ENCODE measurements at regions not wholly inside any gene's neighbourhood (a gene's known extent, or its start where the extent isn't known, plus 50 kb on each side); places are given as distances from the start of the nearest gene placed in this dataset.

DNA sequence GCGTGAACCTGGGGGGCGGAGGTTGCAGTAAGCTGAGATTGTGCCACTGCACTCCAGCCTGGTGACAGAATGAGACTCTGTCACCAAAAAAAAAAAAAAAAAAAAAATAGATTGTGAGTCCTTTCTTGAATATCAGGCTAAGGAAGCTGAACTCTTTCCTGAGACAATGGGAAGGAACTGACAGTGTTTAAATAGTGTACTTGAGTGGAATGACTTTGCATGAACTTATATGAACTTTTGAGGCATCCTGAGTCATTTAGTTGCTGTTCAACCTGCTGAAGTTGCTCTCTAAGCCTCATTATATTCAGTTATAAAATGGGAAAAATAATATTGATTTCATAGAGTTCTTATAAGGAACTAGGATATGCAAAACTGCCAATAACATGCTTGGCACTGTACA, 79.3 kb upstream of the LIMCH1 start:
- H3K27me3 ChIP-seq (ENCODE audit: insufficient read depth in 3 of 3, low read length in 2 of 3), result no peaks in the 10 kb centered on the region
- ATAC-seq (peak in 2 of 4 donors; percentile 38 to 48), DNase-seq (no peak)
- H3K9me3 ChIP-seq, result no peaks in the 10 kb centered on the region
- H3K27ac ChIP-seq, result no peak overlapping the region
- no peak overlapping the region for H3K4me3 ChIP-seq
- intact Hi-C loops (cut with DNase I), result no loop called here
- WGBS, 3 donors, result 73 to 90% (median 80%) methylated on average over 2 of the region's 2 CpGs
- H3K4me1 ChIP-seq, result peaks cover 7% of the 10 kb centered on the region
- H3K36me3 ChIP-seq (ENCODE audit: insufficient read depth in 1 of 2, low read depth in 1 of 2), result no peaks in the 10 kb centered on the region
- TF ChIP-seq, protein P1, sequence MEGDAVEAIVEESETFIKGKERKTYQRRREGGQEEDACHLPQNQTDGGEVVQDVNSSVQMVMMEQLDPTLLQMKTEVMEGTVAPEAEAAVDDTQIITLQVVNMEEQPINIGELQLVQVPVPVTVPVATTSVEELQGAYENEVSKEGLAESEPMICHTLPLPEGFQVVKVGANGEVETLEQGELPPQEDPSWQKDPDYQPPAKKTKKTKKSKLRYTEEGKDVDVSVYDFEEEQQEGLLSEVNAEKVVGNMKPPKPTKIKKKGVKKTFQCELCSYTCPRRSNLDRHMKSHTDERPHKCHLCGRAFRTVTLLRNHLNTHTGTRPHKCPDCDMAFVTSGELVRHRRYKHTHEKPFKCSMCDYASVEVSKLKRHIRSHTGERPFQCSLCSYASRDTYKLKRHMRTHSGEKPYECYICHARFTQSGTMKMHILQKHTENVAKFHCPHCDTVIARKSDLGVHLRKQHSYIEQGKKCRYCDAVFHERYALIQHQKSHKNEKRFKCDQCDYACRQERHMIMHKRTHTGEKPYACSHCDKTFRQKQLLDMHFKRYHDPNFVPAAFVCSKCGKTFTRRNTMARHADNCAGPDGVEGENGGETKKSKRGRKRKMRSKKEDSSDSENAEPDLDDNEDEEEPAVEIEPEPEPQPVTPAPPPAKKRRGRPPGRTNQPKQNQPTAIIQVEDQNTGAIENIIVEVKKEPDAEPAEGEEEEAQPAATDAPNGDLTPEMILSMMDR (IDR thresholded peaks at IDR 0.05), result no peak

- Histone ChIP-seq H3K4me3 (no peak overlapping the region), H3K27me3 (ENCODE audit: insufficient read depth in 3 of 3, low read length in 2 of 3) (no peaks in the 10 kb centered on the region), H3K27ac (no peak overlapping the region), H3K36me3 (ENCODE audit: insufficient read depth in 1 of 2, low read depth in 1 of 2) (no peaks in the 10 kb centered on the region), H3K9me3 (no peaks in the 10 kb centered on the region), H3K4me1 (peaks cover 8% of the 10 kb centered on the region)
- no peak for ATAC-seq
- WGBS, 3 donors, result 64 to 75% (median 68%) methylated on average over 5 of the region's 5 CpGs
- intact Hi-C loops (cut with DNase I), result no loop called here
- TF ChIP-seq, protein P1 (IDR thresholded peaks at IDR 0.05), result no peak
- no peak for DNase-seq
Observed at GRCh38 chr4:41460641-41461040, 77.3 kb upstream of the LIMCH1 start.

DNA sequence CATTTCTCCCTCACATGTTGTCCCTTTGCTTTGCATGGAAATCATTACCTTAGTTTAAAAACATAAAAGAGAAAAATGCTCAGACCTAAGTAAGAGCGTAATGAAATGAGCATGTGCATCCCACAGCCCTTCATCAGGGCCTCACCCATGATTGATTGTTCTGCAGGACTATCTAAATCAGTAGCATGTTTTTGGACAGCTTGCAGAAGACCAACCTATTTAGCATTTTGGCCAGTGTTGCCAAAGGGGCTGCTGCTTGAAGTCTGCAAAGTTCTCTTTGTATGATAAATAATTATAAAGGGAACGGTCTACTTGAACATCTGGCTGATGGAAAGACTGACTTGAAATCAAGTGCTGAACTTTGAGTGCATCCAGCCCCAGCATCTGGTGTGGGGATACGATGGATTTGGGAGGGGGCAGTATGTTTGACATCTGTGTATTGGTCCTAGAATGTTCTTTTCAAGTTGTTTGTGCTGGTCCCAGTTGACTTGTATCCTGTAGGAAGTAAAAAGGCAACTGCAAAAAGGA, 76.1 kb upstream of the LIMCH1 start:
- ATAC-seq (no peak), DNase-seq (no peak)
- TF ChIP-seq, protein P1 (IDR thresholded peaks at IDR 0.05), result no peak
- 46 to 60% (median 47%) methylated on average over 3 of the region's 3 CpGs for WGBS, 3 donors
- Histone ChIP-seq H3K27ac (no peak overlapping the region), H3K4me3 (no peak overlapping the region), H3K4me1 (peaks cover 8% of the 10 kb centered on the region), H3K27me3 (ENCODE audit: insufficient read depth in 3 of 3, low read length in 2 of 3) (no peaks in the 10 kb centered on the region), H3K9me3 (no peaks in the 10 kb centered on the region), H3K36me3 (ENCODE audit: insufficient read depth in 1 of 2, low read depth in 1 of 2) (no peaks in the 10 kb centered on the region)
- intact Hi-C loops (cut with DNase I), result no loop called here

DNA sequence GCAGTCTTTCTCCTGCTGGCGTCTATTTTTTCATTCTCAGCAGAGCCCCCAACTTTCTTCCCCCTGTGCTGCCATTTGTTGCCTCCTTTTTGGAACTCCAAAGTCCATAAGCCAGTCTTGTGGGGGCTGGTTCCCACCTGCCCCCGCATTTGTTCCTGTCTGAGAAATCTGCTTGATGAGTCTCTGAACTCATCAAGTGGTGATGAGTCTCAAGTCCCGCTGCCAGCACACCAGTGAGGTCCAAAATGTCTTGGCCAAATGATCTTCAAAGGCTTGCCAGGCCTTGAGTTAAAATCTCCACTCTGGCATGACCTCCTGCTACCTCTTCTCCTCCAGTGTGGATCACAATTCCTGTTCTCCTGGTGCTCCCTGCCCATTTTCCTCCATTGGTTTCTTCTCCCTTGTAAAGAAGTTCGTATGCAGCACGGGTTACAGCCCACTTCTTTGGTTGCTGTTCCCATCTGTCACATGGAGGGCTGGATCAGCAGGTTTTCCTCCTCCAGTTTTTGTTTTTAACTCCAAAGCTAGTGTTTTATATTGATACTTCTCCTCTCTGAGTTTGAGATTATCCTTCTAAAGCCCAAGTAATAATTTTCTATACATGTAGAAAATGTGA, 72.7 kb upstream of the LIMCH1 start:
- H3K9me3 ChIP-seq, result no peaks in the 10 kb centered on the region
- H3K27me3 ChIP-seq (ENCODE audit: insufficient read depth in 3 of 3, low read length in 2 of 3), result no peaks in the 10 kb centered on the region
- H3K27ac ChIP-seq, result no peak overlapping the region
- H3K4me3 ChIP-seq, result no peak overlapping the region
- peak; percentile 21 to 72 for DNase-seq
- WGBS, 3 donors, result 38 to 75% (median 53%) methylated on average over 5 of the region's 5 CpGs
- H3K4me1 ChIP-seq, result peaks cover 19% of the 10 kb centered on the region
- intact Hi-C loops (cut with DNase I), result no loop called here
- TF ChIP-seq, protein P1 (IDR thresholded peaks at IDR 0.05), result no peak
- peak; percentile 17 to 82 (median 68) for ATAC-seq
- no peaks in the 10 kb centered on the region for H3K36me3 ChIP-seq (ENCODE audit: insufficient read depth in 1 of 2, low read depth in 1 of 2)

DNA sequence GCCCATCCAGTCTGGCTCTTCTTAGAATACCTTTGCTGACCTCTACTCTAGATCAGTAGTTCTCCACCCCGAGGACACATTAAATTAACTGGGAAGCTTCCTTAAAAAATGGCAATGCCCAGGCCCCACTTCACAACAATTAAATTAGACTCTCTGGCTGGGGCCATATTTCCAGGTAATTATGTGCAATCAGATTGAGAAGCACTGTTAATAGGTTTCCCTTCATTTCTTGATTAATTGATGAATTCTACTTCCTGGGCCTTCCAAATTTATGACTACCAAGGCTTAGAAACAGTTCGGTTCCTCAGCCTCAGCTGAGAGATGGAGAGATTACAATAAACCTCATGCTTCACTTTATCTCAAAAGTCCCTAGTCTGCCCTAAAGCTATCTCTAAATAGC, 71.7 kb upstream of the LIMCH1 start:
- Histone ChIP-seq H3K4me3 (no peak overlapping the region), H3K4me1 (peaks cover 27% of the 10 kb centered on the region), H3K36me3 (ENCODE audit: insufficient read depth in 1 of 2, low read depth in 1 of 2) (no peaks in the 10 kb centered on the region), H3K9me3 (no peaks in the 10 kb centered on the region), H3K27ac (no peak overlapping the region), H3K27me3 (ENCODE audit: insufficient read depth in 3 of 3, low read length in 2 of 3) (no peaks in the 10 kb centered on the region)
- ATAC-seq (no peak), DNase-seq (no peak)
- WGBS, 3 donors, result 89 to 90% (median 90%) methylated on average over 2 of the region's 2 CpGs
- TF ChIP-seq, protein P1 (IDR thresholded peaks at IDR 0.05), result no peak
- intact Hi-C loops (cut with DNase I), result no loop called here

Data from psoas muscle (tissue), 7 donors.